K562 (cell line): ENCODE measurements at regions not wholly inside any gene's neighbourhood (a gene's known extent, or its start where the extent isn't known, plus 50 kb on each side); places are given as distances from the start of the nearest gene placed in this dataset.

ENCODE experiments used
- POLR2A ChIP-seq: fragments of 450-650 bp; conservative IDR thresholded peaks from 2 replicates; pipeline ENCODE4 v1.6.1; 2016
- ZNF407 ChIP-seq: fragments of 450-650 bp; IDR thresholded peaks from 2 replicates; pipeline ENCODE4 v1.6.1; 2016; ENCODE audit warnings: low read depth
- TF ChIP-seq, protein P1 (sequence below): fragments of 250-450 bp; sonication (Bioruptor Pico); IDR thresholded peaks from 2 replicates; pipeline ENCODE4 v1.4.0; 2020; ENCODE audit warnings: mild to moderate bottlenecking

DNA sequence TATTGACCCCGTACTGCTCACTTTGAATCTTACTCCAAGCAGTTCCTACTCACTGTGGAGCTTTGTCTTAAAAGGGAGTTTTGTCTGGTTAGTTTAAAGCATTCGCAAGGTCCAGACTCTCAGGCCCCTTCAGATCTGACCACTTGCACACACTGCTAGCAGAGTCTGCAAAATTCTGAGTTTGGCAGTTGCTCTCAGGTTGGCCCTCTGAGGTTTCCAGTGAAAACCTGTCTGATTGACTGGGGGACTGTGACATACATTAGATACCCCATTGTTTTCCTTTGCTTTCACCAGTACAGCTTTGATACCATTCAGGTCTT, 149.2 kb downstream of the XPNPEP1 start:
- TF ChIP-seq POLR2A (no peak), ZNF407 (no peak)
- TF ChIP-seq, protein P1, sequence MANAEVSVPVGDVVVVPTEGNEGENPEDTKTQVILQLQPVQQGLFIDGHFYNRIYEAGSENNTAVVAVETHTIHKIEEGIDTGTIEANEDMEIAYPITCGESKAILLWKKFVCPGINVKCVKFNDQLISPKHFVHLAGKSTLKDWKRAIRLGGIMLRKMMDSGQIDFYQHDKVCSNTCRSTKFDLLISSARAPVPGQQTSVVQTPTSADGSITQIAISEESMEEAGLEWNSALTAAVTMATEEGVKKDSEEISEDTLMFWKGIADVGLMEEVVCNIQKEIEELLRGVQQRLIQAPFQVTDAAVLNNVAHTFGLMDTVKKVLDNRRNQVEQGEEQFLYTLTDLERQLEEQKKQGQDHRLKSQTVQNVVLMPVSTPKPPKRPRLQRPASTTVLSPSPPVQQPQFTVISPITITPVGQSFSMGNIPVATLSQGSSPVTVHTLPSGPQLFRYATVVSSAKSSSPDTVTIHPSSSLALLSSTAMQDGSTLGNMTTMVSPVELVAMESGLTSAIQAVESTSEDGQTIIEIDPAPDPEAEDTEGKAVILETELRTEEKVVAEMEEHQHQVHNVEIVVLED: no peak
